ENCODE measurements at regions not wholly inside any gene's neighbourhood (a gene's known extent, or its start where the extent isn't known, plus 50 kb on each side); places are given as distances from the start of the nearest gene placed in this dataset.

GRCh38 chr11:23653071-23653675 is 792.9 kb upstream of the CCDC179 start:
- TF ChIP-seq CTCF (IDR thresholded peaks at IDR 0.05; ENCODE audit: low read depth, low read length) (no peak), EZH2phosphoT487 (IDR thresholded peaks at IDR 0.05; ENCODE audit: low read depth) (no peak)
